HG03432 (cell line): ENCODE measurements at regions not wholly inside any gene's neighbourhood (a gene's known extent, or its start where the extent isn't known, plus 50 kb on each side); places are given as distances from the start of the nearest gene placed in this dataset.

Experiments
- ATAC-seq: cut with Tn5 transposase; IDR thresholded peaks from one replicate; pipeline ENCODE4 v1.9.1; 2021; ENCODE audit warnings: mild to moderate bottlenecking, moderate library complexity; ENCODE audit not compliant: unreplicated experiment

- ATAC-seq = no peak
Measured at GRCh38 chr1:14476170-14476955, 122.1 kb upstream of the KAZN start.

DNA sequence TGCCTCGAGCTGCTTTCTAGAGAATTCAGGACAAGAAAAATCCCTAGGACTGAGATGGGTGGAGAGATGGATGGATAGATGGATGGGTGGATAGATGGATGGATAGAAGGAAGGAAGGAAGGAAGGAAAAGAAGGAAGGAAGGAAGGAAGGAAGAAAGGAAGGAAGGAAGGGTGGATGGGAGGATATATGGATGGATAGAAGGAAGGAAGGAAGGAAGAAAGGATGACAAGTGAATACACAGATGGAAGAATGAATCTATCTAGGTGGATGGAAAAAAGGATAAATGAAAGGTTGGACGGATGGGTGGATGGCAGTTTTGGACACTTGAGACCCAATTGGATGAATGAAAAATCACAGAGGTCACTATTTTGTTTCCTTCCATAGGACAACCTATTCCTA lies 120.4 kb upstream of the KAZN start:
- no peak for ATAC-seq

GRCh38 chr1:14479865-14480264 lies 118.6 kb upstream of the KAZN start:
- no peak for ATAC-seq

DNA sequence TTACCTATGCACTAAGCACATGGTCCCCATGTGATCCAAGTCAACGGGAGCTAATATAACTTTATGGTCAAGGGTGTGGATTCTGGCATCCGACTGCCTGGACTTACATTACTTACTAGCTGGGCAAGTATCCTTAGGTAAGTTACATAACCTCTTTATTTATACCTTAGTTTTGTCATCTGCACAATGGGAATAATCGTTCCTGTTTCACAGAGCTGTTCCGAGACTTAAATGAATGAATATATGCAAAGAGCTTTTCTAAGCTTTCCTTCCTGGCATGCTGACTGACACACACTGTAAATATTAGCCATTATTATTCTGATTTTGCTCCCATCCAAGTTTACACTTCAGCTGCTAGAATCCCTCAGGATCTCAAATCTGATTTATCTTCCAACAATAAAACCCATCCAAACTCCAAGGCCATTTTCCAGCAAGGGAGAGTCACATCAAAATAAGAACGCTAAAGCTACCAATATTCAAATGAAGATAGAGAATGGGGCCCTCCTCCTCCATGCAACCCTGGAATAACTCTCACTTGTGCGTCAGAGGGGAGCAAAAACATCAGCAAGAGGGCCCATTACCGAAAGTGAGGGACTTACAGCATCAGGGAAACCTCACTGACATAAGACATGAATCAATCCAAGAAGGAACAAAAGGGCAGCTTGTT lies 115.6 kb upstream of the KAZN start:
- ATAC-seq = no peak

- ATAC-seq = no peak
Measured at GRCh38 chr1:14485285-14485684, 113.2 kb upstream of the KAZN start.

GRCh38 chr1:14486401-14487201 lies 111.9 kb upstream of the KAZN start:
- no peak for ATAC-seq

- no peak for ATAC-seq
Measured at GRCh38 chr1:14487671-14488070, 110.8 kb upstream of the KAZN start.

- ATAC-seq = no peak
Measured at GRCh38 chr1:14494911-14495310, 103.6 kb upstream of the KAZN start.

- ATAC-seq = no peak
Measured at GRCh38 chr1:14495381-14495780, 103.1 kb upstream of the KAZN start.

DNA sequence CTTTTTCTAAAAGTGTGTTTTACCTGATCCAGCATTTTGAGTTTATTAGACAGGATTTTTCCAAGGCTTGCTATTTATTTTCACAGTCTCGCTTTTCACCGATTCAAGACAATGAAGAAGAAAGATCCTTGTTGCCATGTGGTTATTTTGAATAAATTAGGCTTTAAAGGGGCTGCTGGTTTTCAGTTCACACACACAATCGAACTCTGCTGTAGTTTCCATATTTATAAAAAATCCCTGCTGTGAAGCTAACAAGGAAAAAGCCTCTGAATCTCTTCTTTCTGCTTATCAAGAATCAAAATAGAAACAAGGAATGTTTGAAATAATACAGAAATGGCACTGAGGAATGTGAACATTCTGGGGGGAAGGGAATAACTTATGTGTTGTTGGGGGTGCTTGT lies 102.5 kb upstream of the KAZN start:
- no peak for ATAC-seq

DNA sequence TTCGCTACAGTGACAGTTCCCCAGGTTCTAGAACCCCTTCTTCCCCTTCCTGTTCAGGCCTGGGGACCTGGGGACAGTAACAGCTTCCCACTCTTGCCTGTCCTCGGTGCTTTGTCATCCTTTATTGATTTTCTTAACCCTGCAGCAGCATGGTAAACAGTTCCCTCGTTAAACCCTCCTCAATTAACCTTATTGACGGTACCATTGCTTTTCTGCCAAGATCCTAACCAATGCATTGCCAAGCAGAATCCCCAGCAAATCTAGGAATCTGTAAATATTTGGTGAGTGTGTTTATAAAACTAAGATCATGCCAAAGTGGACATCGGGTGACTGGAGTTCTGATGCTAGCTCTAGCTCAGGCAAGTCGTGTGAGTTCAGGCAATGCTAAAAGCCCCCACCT lies 99.6 kb upstream of the KAZN start:
- no peak for ATAC-seq

DNA sequence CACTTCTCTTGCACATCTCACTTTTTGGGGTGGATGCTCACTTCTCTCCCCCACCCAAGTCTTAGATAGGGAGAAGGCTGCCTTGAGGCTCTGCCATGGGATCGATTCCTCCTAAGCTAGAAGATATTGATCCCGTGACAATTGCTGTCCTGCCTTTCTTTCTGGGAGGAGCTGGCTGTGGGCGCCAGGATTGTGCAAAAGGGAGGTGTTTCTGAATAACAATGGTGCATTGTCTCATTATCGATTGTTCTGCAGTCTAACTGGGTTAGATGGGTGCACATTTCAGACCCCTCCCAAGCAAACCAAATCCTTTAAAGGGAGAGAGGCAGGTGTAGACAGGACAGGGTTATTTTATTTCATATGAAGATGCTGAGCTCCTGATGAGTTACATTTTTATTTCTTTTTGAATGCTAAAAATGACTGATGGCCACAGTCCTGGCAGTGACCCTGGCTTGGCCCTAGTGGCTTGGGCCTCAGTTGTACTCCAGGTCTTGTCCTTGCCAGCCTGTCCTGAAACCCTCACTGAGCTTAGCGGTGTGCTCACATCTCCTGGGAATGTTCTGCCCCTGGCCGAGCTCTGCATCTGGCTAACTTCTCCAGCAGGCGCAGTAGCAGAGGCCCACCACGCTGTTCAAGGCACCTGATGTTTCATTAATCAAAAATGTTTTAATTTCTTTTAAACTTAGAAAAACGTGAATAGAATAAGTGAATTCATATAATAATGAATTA lies 99.0 kb upstream of the KAZN start:
- ATAC-seq = no peak

DNA sequence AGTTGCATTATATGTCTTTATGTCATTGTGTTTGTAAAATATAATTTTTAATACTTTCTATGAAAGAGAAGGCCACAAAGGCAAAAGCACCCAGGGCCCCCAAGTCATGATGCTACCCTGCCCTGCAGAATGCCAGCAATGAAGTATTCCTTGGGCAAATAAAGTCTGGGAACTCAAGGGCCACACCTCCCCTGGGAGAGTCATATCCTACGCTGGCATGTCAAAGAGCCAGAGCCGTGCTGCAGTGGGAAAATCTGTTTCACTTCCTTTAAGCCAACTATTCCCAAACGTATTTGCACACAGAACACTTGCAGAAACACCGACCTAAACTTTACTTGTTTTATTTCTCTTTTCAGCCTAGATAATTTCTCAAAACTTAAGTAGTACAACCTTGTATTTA lies 98.4 kb upstream of the KAZN start:
- no peak for ATAC-seq

DNA sequence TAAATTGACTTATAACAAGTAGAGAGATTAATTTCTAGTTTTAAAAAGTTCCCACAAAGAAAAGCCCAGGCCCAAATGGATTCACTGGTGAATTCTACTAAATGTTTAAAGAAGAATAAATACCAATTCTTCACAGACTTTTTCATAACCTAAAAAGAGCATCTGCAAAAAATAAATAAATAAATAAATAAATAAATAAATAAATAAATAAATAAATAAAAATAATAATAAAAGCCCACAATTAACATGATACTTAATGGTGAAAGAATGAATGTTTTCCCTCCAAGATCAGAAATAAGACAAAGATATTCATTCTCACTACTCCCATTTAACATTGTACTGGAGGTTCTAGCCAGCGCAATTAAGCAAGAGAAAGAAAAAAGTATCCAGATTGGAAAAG lies 97.6 kb upstream of the KAZN start:
- no peak for ATAC-seq

DNA sequence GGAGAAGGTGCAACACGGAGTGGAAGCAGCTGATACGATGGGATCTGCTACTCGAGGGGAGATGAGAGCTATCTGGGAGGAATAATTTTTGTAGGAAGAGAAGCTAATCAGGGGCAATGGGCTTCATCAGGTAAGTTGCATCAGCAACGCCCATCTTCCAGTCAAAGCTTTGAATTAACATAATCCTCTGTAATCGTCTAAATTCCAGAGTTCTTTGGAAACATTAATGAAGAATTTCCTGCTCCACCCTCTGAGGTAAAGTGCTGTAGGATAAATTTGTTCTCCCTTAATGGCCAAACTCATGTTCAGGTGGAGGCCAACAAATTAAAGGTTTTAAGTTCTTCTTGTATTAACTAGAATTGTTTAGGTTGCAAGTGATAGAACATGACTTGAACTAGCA lies 94.0 kb upstream of the KAZN start:
- ATAC-seq = no peak

DNA sequence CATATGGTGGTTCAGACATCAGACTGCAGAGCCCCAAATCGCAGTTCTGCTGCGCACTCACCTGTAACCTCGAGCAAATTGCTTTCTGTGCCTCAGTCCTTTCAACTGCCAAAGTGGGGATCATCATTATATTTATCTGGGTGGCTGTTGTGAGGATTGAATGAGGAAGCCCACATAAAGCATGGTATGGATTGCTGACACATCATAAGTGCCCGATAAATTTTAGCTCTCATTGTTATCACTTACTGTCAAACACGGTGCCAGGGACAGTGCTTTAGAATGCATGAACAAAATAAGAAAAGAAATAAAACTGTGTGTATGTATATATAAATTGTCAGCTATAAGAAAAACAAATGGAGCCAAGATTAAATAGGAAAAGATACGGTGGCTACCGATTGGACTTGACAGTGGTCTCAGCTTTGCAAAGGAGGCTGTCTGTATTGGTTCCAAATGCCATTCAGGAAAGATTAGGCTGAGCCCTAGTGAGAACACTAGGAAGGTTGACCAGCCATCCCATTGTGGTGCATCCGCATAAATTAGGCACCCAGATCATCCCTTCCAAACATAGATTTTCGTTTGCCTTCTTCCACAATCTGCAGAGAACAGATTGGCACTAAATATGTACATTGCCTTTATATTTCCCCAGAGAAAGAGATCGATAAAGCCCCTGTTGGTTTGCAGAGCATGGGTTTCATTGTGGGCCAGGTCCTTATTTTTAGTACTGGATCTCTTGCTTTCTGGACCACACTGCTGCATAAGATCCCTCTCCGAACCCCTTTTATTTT lies 91.8 kb upstream of the KAZN start:
- ATAC-seq = no peak

DNA sequence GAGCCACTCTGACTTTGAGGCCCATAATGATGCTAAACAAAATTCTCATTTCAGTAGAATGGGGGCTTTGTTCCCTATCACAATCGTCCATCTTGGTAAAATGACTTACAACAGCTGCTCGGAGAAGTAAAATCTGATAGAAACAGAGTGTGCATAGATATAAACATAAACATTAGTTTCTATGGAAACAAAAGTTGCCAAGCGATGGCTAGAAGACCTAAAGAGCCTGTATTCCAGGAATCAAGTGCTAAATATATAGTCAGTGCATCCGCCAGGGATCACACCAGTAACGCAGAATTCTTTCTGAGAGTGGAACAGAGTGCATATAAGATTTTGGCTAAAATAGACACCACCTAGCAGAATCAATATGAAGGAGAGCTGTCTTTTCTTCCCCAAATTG lies 91.2 kb upstream of the KAZN start:
- no peak for ATAC-seq

- ATAC-seq = no peak
Measured at GRCh38 chr1:14508613-14509012, 89.9 kb upstream of the KAZN start.

DNA sequence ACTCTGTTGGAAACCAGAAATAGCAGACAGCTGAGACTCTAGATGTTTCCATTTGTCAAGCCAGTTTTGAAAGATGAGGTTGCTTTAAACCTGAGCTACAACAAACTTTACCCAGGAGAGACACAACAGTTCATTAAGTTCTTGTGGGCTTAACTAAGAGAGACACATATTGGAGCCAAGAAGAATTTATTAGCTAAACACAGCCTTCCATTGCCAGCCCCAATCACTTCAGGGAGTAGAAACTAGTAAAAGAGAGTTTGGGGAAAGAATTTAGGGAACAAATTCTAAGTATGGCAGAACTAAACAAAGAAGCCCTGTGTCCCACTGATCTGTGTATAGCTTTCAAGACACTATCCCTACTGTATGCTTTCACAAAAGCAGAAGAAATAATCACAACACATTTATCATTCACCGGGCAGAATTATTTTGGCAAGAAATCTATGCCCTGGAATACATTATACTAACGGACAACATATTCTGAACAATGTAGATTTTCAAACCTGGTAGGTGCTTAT lies 87.3 kb upstream of the KAZN start:
- ATAC-seq = no peak
